ENCODE measurements at regions not wholly inside any gene's neighbourhood (a gene's known extent, or its start where the extent isn't known, plus 50 kb on each side); places are given as distances from the start of the nearest gene placed in this dataset.
"Not testable (repeated sequence)": the region's sequence is repeated elsewhere in the genome, so short reads cannot be mapped to it uniquely, and the experiment has no call there.

DNA sequence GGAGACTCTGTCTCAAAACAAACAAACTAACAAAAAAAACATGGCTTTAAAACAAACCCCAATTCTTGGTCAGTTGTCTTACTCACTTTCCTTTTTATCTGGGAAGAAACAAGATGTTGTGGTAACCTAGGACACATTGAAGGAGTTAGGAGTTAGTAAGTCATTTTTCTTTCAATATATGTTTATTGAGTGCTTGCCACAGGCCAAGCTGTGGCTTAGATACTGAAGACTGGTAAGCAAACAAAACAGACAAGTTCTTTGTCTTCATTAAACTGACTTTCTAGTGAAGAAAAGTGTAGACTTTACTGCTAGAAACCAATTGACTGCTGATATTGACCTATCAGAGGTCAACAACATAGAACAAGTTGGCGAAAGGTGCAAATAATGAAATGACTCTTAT is 1228.3 kb upstream of the FAM98A start:
- DNase-seq (ENCODE audit: low read depth): no peak

DNA sequence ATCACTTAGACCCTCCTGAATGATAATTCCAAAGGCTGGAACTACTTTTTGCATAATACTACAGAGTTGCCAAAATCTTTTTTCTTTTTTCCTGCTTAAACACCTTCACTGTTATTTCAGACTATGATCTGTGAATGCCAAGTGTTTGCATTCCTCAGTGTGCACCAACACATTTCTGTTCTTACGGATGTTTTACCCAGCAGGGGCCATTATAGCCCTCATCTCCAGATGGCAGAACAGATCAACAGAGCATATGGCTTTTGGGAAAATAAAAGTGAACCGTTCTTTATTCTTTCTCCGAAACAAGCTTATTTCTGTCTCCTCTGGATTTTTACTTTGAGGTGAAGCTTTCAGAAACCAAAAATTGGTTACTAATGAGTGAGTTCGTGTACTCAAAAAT is 1226.6 kb upstream of the FAM98A start:
- no peak for DNase-seq (ENCODE audit: low read depth)

DNA sequence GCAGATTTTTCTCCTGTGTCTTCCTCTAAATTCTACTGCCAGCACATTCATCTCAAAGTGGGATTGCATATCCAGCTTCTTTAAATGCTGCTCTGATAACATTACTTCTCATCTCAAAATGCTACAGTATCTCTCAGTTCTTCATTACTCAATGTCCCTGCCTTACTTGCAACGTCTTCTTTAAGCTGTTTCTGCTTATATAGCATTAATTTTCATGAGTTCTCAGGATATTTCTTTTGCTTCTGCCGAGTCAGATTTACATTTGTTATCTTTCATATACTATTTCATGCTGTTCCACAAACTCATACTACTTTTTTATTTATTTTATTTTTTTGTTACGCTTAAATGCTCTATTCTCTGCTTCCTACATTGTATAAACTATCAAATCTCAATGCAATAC is 1223.5 kb upstream of the FAM98A start:
- no peak for DNase-seq (ENCODE audit: low read depth)

DNA sequence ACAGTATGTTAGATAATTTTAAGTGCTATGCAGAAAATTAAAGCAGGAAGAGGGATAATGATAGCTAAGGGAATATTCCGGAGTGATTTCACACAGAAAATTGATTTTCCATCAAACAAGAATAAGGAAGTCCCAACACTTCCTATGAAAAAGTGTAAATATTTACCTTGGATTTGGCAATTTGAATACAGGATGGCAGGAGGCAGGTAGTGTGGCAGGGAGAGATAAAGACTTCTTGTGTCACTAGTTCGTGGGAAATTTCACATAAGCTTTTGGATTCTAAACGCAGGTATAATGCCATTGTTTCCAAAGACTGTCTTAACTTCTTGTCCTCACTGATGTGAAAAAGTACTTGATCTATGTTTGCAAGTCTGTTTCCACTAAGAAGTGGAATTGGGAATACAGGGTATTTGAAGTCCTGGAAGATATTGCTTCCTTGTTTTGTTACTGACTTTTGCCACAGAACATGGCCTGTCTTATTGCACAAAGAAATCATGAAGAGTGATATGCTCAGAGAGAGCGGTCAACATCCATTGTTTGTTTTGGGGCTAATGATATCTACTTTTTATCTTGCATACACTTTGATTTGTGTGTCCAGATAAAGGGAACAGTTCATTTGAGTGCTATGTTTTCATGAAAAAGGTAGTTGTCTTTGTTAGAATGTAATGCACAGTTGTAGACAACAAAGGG is 1216.1 kb upstream of the FAM98A start:
- DNase-seq (ENCODE audit: low read depth): no peak

DNA sequence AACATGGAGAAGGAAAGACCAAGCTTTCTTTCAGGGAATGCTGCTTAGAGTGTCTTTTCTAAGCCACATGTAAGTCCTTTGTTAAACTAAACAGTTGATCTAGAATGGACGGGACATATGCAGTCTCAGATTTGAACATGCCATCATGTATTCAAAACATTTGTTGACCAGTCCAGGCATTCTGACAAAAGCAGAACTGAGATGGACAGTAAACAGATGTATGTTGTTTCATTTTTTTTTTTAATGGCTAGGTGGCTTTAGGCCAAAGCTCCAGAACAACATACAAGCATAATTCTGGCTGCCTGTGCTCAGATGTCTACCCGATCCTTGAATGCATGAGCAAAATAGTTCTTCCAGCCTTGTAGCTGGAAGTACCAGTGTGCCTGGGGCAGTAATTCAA is 1211.4 kb upstream of the FAM98A start:
- DNase-seq (ENCODE audit: low read depth): no peak

DNA sequence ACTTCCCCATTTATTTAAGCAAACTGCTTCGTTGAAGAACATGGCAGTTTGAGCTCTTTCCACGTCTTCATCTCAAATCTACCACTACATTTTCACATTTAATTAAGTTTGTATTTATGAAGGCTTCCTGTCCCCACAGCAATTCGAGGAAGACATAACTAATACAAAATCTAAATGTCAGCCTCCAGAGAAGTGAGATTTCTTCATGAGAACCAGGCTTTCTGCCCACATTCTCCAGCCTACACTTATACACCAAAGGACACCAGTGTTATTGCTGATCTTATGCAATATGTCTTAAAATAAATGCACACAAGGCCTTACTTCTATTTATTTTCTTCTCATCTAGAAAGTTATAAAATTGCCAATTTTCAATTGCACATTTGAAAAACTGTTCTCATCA is 1209.3 kb upstream of the FAM98A start:
- no peak for DNase-seq (ENCODE audit: low read depth)

DNA sequence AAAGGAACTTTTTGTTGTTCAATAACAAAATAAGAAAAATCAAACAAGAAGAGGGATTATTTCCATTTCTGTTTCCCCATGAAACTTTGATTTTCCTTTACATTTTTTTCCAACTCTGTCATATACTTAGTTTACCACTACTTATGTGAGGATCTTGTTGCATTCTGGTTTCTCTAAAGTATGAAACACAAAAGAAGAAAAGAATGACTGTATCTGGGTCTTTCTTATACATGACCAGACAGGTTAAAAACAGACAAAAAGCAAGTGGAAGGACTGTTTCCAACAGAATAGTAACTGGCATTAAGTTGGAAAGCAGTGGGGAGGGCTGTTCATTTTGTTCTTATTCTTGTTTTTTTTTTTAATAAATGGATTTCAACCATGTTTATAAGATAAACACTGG is 1207.8 kb upstream of the FAM98A start:
- no peak for DNase-seq (ENCODE audit: low read depth)

DNA sequence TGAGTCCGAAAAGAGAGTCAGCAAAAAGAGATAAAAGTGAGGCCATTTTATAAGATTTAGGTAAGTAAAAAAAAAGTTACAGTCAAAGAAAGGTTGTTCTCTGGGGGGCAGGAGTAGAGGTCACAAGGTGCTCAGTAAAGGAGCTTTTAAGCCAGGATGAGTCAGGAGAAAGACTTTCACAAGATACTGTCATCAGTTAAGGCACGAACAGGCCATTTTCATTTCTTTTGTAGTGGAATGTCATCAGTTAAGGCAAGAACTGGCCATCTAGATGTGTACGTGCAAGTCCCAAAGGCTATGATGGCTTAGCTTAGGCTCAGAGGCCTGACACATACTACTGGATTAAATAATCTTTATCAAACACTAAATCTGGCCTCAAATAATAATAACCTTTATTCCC is 1207.3 kb upstream of the FAM98A start:
- no peak for DNase-seq (ENCODE audit: low read depth)

DNA sequence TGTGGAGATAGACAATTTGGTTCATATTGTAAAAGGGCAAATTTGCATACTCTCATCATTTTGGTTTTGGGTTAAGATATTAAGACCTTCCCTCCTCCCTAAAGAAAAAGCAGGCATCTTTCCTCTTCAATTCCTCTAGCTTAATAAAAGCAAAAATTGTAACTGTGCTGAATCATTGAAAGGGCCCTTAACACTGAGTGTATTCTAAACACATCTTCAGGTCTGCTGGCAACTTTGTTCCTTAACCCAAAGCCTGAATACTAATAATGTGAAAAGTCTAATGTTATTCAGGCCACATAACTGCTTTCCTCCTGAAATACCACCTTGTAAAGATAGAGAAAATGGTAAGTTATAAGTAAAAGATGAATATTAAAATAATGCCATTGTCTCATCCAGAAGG is 1200.5 kb upstream of the FAM98A start:
- DNase-seq (ENCODE audit: low read depth): no peak

DNA sequence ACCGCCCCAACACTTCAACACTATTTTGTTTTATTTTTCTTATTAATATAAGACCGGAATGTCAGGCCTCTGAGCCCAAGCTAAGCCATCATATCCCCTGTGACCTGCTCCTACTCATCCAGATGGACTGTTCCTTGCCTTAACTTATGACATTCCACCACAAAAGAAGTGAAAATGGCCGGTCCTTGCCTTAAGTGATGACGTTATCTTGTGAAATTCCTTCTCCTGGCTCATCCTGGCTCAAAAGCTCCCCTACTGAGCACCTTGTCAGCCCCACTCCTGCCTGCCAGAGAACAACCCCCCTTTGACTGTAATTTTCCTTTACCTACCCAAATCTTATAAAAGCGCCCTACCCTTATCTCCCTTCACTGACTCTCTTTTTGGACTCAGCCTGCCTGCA is 1196.5 kb upstream of the FAM98A start:
- not testable (repeated sequence) for DNase-seq (ENCODE audit: low read depth)

DNA sequence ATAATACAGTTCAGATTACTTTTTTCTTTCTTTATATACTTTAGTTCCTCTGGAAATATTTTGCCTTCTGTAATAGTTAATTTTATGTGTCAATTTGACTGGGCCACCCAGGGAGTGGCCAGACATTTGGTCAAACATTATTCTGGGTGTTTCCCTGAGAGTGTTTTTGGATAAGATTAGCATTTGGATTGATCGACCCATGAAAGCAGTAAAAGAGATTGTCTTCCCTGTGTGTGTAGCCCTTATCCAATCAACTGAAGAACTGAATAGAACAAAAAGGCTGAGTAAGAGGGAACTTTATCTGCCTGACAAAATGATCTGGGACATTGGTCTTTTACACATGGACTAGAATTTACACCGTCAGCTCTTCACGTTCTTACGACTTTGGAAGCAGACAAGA is 1190.1 kb upstream of the FAM98A start:
- DNase-seq (ENCODE audit: low read depth): no peak

DNA sequence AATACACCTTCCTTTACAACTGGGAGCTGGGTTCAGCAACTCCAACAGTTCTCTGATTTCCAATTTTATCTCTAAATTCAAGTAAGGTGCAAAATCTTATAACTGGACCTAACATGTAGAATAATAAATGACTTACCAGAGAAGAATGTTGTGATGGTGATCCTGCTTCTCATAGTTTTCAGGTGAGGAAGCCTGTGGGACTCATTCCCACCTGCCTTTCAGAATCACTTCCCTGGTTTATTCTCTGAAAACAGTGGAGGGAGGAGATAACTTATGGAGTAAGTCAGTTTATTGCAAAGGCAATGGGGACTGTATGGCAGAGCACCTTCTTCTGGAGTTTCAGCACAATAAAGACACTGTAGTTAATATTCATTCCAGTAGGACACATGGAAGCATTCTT is 1188.2 kb upstream of the FAM98A start:
- DNase-seq (ENCODE audit: low read depth): no peak

DNA sequence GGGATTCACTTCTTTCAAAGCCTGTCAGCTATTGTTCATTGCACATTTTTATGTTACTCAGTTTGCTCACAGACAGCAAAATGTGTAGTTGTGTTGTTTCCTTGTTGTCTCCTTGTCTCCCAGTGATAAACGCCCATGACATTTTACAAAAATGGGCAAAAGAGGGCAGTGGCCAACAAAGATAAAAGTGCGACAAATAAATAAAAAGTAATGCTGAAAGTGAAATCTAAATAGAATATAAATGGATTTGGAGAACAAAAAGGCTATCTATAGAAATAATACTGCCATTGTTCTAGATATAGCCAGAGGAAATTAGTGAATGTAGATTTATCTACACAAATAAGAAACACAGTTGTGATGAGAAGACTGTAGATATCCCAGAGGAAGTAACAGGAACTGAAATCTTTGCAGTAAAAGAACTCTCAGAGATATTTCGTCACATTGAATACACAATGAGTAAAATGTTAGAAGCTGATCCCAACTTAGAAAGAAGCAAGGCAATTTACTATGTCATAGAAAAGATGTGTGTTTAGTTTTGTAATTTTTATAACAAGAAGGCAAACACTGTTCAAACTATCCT is 1186.2 kb upstream of the FAM98A start:
- DNase-seq (ENCODE audit: low read depth): no peak

DNA sequence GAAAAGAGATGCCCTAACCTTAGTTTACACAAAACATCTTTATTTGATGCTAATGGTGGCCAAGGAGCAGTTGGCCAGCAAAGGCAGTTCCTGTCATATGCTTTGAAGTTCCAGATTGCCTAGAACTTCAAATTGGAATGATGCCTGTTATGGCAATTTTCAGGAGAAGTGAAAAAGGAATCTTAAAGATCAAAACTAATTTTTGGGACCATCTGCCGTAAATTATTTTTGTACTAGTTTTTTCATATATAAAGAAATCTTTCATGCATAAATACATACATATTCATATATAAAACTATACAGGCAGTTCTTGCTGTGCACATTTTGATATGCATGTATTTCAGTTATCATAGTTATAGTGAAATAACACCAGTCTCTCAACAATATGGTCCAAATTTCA is 1185.6 kb upstream of the FAM98A start:
- no peak for DNase-seq (ENCODE audit: low read depth)

DNA sequence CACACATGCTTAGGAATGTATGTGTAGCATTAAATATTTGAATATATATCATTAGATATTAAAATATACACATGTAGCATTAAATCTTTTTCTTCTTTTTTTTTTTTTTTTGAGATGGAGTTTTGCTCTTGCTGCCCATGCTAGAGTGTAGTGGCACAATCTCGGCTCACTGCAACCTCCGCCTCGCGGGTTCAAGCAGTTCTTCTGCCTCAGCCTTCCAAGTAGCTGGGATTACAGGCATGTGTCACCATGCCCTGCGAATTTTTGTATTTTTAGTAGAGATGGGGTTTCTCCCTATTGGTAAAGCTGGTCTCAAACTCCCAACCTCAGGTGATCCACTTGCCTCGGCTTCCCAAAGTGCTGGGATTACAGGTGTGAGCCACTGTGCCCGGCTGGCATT is 1151.6 kb upstream of the FAM98A start:
- not testable (repeated sequence) for DNase-seq (ENCODE audit: low read depth)

DNA sequence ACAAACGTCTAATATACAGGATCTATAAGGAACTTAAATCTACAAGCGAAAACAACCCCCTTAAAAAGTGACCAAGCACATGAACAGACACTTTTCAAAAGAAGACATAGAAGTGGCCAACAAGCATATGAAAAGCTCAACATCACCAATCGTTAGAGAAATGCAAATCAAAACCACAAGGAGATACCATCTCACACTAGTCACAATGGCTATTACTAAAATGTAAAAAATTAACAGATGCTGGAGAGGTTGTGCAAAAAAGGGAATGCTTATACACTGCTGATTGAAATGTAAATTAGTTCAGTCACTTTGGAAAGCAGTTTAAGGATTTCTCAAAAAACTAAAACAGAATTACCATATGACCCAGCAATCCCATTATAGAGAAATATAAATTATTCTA is 1148.5 kb upstream of the FAM98A start:
- no peak for DNase-seq (ENCODE audit: low read depth)

DNA sequence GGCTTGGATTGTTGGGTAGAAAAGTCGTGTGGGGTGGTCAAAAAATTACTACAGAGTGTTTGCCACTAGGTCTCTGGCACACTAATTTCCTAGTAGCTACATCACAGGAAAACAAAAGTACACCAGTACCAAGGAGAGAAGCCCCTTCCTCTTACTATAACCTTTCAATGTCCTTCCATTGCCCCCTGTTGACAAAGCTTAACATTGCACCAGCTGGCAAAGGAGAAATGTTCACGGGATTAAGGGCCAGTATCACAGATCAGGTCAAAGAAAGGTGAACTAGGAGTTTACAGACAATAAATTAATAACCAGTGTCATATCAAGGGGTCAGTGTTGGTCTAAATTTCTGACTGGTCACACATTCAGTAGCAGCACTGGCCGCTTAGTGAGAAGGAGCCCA is 1139.6 kb upstream of the FAM98A start:
- no peak for DNase-seq (ENCODE audit: low read depth)

DNA sequence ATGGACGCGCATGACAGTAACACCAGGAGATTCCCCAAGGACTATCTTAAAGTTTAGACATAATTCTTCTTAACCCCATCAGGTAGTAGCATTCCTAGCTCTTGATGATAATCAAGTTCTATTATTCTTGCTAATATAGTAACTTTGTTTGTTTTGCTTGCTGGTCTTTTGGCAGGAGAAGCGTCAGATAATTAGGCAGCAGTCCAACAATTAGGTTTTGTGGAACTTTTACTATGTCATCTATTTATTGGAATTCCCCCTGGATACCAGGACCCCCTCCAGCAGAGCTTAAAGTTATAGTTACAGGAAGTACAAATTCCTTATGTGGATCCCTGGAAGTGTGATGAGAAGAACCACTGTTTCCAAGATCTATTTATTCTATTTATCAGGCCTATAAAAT is 1138.0 kb upstream of the FAM98A start:
- no peak for DNase-seq (ENCODE audit: low read depth)

DNA sequence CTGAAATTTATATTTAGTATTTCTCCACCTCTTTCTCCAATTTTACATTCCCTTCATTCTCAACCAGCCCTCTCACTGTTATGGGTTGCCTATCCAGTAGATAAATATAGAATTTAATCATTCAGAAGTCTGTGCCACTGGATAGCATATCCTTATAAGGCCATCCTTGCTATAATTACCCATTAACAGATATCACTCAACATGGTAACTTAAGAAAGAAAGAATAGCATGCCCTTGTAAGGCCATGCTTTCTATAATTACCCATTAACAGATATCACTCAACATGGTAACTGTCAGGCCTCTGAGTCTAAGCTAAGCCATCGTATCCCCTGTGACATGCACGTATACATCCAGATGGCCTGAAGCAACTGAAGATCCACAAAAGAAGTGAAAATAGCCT is 1137.4 kb upstream of the FAM98A start:
- no peak for DNase-seq (ENCODE audit: low read depth)

DNA sequence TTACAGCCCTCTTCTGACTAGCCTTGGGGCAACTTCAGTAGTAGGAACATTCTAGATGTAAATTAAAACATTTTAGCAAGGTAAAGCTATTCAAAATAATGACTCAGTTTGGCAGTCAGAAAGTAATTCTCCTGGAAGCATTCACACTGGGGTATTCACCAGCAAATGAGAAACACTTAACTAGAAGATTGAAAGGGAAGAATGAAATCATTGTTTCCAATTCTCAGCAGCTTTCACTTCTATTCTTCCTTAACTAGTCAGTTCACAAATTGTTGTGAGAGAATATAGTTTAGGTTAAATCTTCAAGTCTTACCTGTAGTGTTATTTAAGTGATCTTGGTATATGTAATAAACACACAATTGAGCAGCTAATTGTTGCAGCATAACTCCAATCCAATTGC is 1135.6 kb upstream of the FAM98A start:
- no peak for DNase-seq (ENCODE audit: low read depth)

DNA sequence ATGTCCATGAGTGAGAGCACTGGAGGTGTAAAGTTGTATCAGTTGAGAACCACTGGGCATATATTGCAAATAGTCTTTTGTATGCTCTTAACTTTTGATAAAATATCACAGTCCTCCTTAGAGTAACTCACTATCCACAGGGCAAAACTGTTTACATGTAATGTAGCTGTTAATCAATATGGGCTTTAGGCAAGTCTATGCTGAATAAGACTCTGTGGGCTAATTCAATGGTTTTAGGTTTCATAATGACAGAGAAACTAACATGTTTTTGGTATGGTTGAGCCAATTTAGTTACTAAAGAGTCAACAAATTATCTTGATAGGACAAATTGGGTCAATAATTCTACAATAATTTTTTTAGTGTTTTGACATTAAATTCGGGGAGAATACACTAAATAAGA is 1134.9 kb upstream of the FAM98A start:
- no peak for DNase-seq (ENCODE audit: low read depth)

DNA sequence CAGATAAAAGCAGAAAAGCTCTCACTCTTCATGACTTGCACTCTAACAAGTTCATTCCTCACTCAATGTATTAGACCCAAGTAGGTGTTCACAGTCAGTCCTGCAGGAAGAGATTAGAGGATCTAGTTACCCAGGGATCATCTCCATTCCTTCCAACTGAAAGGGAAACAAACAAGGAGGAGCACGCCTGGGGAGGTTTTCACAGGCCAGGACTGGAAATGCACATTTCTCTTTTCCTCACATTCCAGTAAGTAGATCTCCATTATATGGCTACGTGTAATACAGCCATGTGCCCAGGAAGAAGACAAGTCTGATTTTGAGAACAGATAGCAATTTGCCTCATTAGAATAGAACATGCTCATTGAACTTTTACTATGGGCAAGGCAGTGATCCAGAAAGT is 1132.2 kb upstream of the FAM98A start:
- no peak for DNase-seq (ENCODE audit: low read depth)

DNA sequence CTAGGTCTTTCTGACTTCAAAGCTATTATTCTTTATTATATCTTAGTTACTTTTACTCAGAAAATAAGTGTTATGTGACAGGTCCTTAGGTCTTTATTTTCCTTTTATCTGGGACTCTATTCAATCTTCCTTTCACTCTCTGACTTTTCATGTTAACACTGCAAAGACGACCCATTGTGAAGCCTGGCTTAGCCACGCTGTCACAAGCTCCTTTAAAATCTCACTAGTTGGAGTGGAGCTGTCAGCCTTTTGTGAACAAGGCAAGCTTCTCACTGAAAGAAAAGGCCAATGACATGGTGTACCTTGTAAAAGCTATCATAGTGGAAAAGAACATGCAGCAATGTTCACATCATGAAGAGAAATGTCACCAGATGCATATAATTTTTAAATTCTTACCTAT is 1130.7 kb upstream of the FAM98A start:
- DNase-seq (ENCODE audit: low read depth): no peak

DNA sequence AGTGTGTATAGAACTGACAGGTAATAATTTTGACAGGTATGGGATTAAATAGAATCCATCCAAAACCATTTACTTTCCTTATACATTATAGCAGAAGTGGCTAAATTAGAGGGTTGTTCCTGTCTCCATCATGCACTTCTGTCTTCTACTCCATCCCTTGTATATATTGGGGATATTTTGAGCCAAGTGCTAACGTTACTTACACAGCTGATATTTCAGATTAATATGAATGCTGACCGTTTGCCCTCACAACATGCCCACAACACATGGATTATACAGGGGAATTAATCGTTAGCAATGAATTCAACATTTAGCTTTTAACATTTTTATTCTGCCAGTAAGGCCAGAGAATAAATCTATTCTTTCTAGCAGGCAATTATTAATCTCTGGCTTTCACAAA is 1125.0 kb upstream of the FAM98A start:
- no peak for DNase-seq (ENCODE audit: low read depth)

Data from T follicular helper cell (primary cell).